K562 (cell line): ENCODE measurements at regions not wholly inside any gene's neighbourhood (a gene's known extent, or its start where the extent isn't known, plus 50 kb on each side); places are given as distances from the start of the nearest gene placed in this dataset.

Experiments used
- ATAC-seq: fragments of 200-7000 bp; cut with Tn5 transposase; 3 replicates; pipeline ENCODE4 v1.9.1; 2020; ENCODE audit warnings: moderate library complexity
- BruUV-seq: library from RNA; stranded (reverse); fragments of 400-500 nt; replicated peaks from 2 replicates; lab custom pipeline; 2021; lab: Mats Ljungman, UMichigan
- CTCF ChIA-PET: fragments of 300-600 bp; formaldehyde crosslinking; extraction: SDS; loops from one replicate; lab custom pipeline; 2021; ENCODE audit warnings: low intra/inter-chr PET ratio; lab: Yijun Ruan, JAX
- POLR2A ChIA-PET: fragments of 300-600, 350-650 bp; sonication (Branson Sonifier 250); formaldehyde crosslinking; extraction: SDS; loops from one replicate; lab custom pipeline; 2021; ENCODE audit warnings: antibody characterized with exemption, inconsistent platforms; lab: Yijun Ruan, JAX
- DNase-seq, 4 experiments: peaks; one replicate each; pipeline versions ENCODE4 v3.0.0 to v3.0.0-alpha.2; 2011 to 2018; ENCODE audit warnings: low spot score in 3 of 4, mixed read lengths in 3 of 4; ENCODE audit errors: extremely low read depth in 1 of 4
- FAIRE-seq: peaks from 2 replicates; lab custom pipeline; 2011; peaks lifted over from hg19 to GRCh38; lab: Jason Lieb, UNC
- H2AFZ ChIP-seq: 2 replicates; pipeline ENCODE4 v1.6.0; 2011; ENCODE audit warnings: low read depth, low read length, control low read depth, inconsistent platforms
- H3K27ac ChIP-seq: fragments of 200-600 bp; 3 replicates; pipeline ENCODE4 v1.8.0; 2011; ENCODE audit warnings: low read depth, mild to moderate bottlenecking, control low read depth, inconsistent platforms, low read length, moderate library complexity, mixed read lengths; ENCODE audit errors: extremely low read depth
- H3K27me3 ChIP-seq, 2 experiments: fragments of 300-600 bp in 1 of 2; 2 replicates in 1 of 2; 3 replicates in 1 of 2; pipeline versions ENCODE4 v1.6.0 to v1.8.0; 2011; ENCODE audit warnings: inconsistent platforms in 2 of 2, low read length in 2 of 2, mild to moderate bottlenecking in 1 of 2, mixed read lengths in 1 of 2, moderate library complexity in 1 of 2; ENCODE audit not compliant: control insufficient read depth in 2 of 2, insufficient read depth in 2 of 2
- H3K36me3 ChIP-seq: fragments of 300-600 bp; 3 replicates; pipeline ENCODE4 v1.8.0; 2011; ENCODE audit warnings: mild to moderate bottlenecking, low read length, inconsistent platforms; ENCODE audit not compliant: control insufficient read depth, insufficient read depth
- H3K4me1 ChIP-seq, 2 experiments: fragments of 200-600 bp in 1 of 2; replicated peaks in 1 of 2; 2 replicates in 1 of 2; 3 replicates in 1 of 2; pipeline versions ENCODE4 v1.5.1 to v1.8.0; 2011; ENCODE audit warnings: inconsistent platforms in 2 of 2, low read length in 2 of 2, mild to moderate bottlenecking in 1 of 2, mixed read lengths in 1 of 2, moderate library complexity in 1 of 2; ENCODE audit not compliant: control insufficient read depth in 2 of 2, insufficient read depth in 2 of 2
- H3K4me2 ChIP-seq: 2 replicates; pipeline ENCODE4 v1.6.1; 2011; ENCODE audit warnings: low read length, control low read depth, inconsistent platforms, mixed read lengths; ENCODE audit not compliant: insufficient read depth
- H3K4me3 ChIP-seq: fragments of 200-600 bp; sonication (generic), shearing (Covaris generic); 2 replicates; pipeline ENCODE4 v1.5.1; 2016; ENCODE audit warnings: control low read depth, inconsistent platforms
- H3K79me2 ChIP-seq: fragments of 200-600 bp; 3 replicates; pipeline ENCODE4 v1.8.0; 2011; ENCODE audit warnings: low read length, inconsistent platforms; ENCODE audit not compliant: control insufficient read depth, insufficient read depth
- H3K9ac ChIP-seq, 2 experiments: 2 replicates each; pipeline versions ENCODE4 v1.6.0 to v1.6.1; 2011; ENCODE audit warnings: low read depth in 2 of 2, low read length in 2 of 2, control low read depth in 1 of 2, inconsistent platforms in 1 of 2, mild to moderate bottlenecking in 1 of 2, mixed read lengths in 1 of 2; ENCODE audit not compliant: insufficient read depth in 1 of 2
- H3K9me1 ChIP-seq: one replicate; pipeline ENCODE4 v1.6.0; 2011; ENCODE audit warnings: inconsistent platforms, mild to moderate bottlenecking, low read length, moderate library complexity; ENCODE audit not compliant: control insufficient read depth, insufficient read depth
- H3K9me3 ChIP-seq: replicated peaks from 2 replicates; pipeline ENCODE4 v1.5.1; 2011; ENCODE audit warnings: low read depth, low read length, inconsistent platforms; ENCODE audit not compliant: control insufficient read depth, insufficient read depth
- H4K20me1 ChIP-seq: replicated peaks from 2 replicates; pipeline ENCODE4 v1.6.1; 2011; ENCODE audit warnings: low read length, inconsistent platforms, mixed read lengths; ENCODE audit not compliant: control insufficient read depth, insufficient read depth
- ADNP ChIP-seq: fragments of 200-800 bp; sonication (Bioruptor generic); IDR thresholded peaks from 2 replicates; pipeline ENCODE4 v1.6.1; 2016; ENCODE audit warnings: missing genetic modification characterization, missing compliant biosample characterization
- BCOR ChIP-seq: fragments of 450-650 bp; IDR thresholded peaks from 2 replicates; pipeline ENCODE4 v1.6.1; 2016
- CBFA2T3 ChIP-seq: fragments of 450-650 bp; IDR thresholded peaks from 2 replicates; pipeline ENCODE4 v1.6.1; 2017
- E2F3 ChIP-seq: fragments of 250-450 bp; sonication (Bioruptor Pico); IDR thresholded peaks from 2 replicates; pipeline ENCODE4 v1.4.0; 2020; ENCODE audit warnings: mild to moderate bottlenecking
- ERF ChIP-seq: fragments of 450-650 bp; formaldehyde crosslinking; IDR thresholded peaks from 2 replicates; pipeline ENCODE4 v1.4.0; 2020; ENCODE audit warnings: mild to moderate bottlenecking, mixed read lengths
- FOXJ3 ChIP-seq: sonication (generic); formaldehyde crosslinking; IDR thresholded peaks from 2 replicates; pipeline ENCODE4 v1.4.0; 2020; ENCODE audit warnings: mild to moderate bottlenecking, missing genetic modification reagents
- HEY1 ChIP-seq: fragments of 250-450 bp; sonication (Bioruptor Pico); IDR thresholded peaks from 2 replicates; pipeline ENCODE4 v1.5.0; 2020; ENCODE audit warnings: mild to moderate bottlenecking, moderate library complexity, borderline replicate concordance
- KDM5B ChIP-seq: fragments of 200-600 bp; sonication (generic); IDR thresholded peaks from 2 replicates; pipeline ENCODE4 v1.6.1; 2012; ENCODE audit warnings: low read depth, mild to moderate bottlenecking, moderate library complexity, low read length, control low read depth, inconsistent platforms; ENCODE audit not compliant: insufficient replicate concordance
- NEUROD1 ChIP-seq: fragments of 150-350 bp; IDR thresholded peaks from 2 replicates; pipeline ENCODE4 v1.6.1; 2014; ENCODE audit warnings: borderline replicate concordance, low read length, low read depth; ENCODE audit not compliant: partially characterized antibody
- NRF1 ChIP-seq, 2 experiments: fragments of 450-650 bp; IDR thresholded peaks in 1 of 2; conservative IDR thresholded peaks in 1 of 2; 2 replicates each; pipeline ENCODE4 v1.6.1; 2014; ENCODE audit warnings: mild to moderate bottlenecking in 2 of 2
- POLR2B ChIP-seq: fragments of 450-650 bp; IDR thresholded peaks from 2 replicates; pipeline ENCODE4 v1.6.1; 2018; ENCODE audit warnings: low read depth; ENCODE audit not compliant: partially characterized antibody
- RFX1 ChIP-seq: fragments of 450-650 bp; IDR thresholded peaks from 2 replicates; pipeline ENCODE4 v1.6.1; 2016; ENCODE audit warnings: mild to moderate bottlenecking, moderate library complexity
- STAT5A ChIP-seq: IDR thresholded peaks from 2 replicates; pipeline ENCODE4 v1.6.1; 2012; ENCODE audit warnings: low read length, inconsistent platforms, borderline replicate concordance
- TGIF2 ChIP-seq: sonication (generic); formaldehyde crosslinking; IDR thresholded peaks from 2 replicates; pipeline ENCODE4 v1.8.1; 2022; ENCODE audit warnings: mild to moderate bottlenecking, missing genetic modification reagents, moderate library complexity
- ZBTB7A ChIP-seq: IDR thresholded peaks from 2 replicates; pipeline ENCODE4 v1.6.1; 2011; ENCODE audit warnings: low read depth, mild to moderate bottlenecking, low read length, moderate library complexity, borderline replicate concordance; ENCODE audit not compliant: control insufficient read depth
- ZFP36 ChIP-seq: fragments of 150-350 bp; IDR thresholded peaks from 2 replicates; pipeline ENCODE4 v1.6.1; 2018; ENCODE audit warnings: low read length, low read depth; ENCODE audit not compliant: partially characterized antibody
- ZNF124 ChIP-seq: sonication (generic); formaldehyde crosslinking; IDR thresholded peaks from 2 replicates; pipeline ENCODE4 v1.8.1; 2022; ENCODE audit warnings: missing genetic modification reagents
- WGBS: fragments of 100-300 bp; shearing (Covaris generic); methylation state at CpG from one replicate; pipeline ENCODE4 v1.1.6; 2016; ENCODE audit warnings: low coverage, mixed read lengths; ENCODE audit not compliant: insufficient coverage; ENCODE audit errors: missing lambda C conversion rate; 5-methylcytosine and 5-hydroxymethylcytosine counted together
- in situ Hi-C: fragments of 300-500 bp; cut with MboI; formaldehyde crosslinking; loops from 4 replicates; pipeline ENCODE4 v1.15.0; 2018; ENCODE audit warnings: inconsistent platforms, mixed read lengths
- intact Hi-C: fragments of 100-400 bp; cut with micrococcal nuclease; formaldehyde crosslinking; loops from 2 replicates; pipeline ENCODE4 v1.14.2; 2022
- TF ChIP-seq, protein P1 (sequence below): fragments of 250-450 bp; sonication (Bioruptor Pico); IDR thresholded peaks from 2 replicates; pipeline ENCODE4 v1.8.0; 2022; ENCODE audit warnings: inconsistent platforms
- TF ChIP-seq, protein P2 (sequence below), 3 experiments: IDR thresholded peaks in 2 of 3; conservative IDR thresholded peaks in 1 of 3; 2 replicates each; pipeline ENCODE4 v1.5.1; 2011 to 2012; ENCODE audit warnings: low read length in 3 of 3, mild to moderate bottlenecking in 3 of 3, control low read depth in 2 of 3, improper control_type of control experiment in 1 of 3, inconsistent platforms in 1 of 3, low read depth in 1 of 3, mixed read lengths in 1 of 3, moderate library complexity in 1 of 3; ENCODE audit not compliant: insufficient read depth in 2 of 3
- TF ChIP-seq, protein P3 (sequence below): IDR thresholded peaks from 2 replicates; pipeline ENCODE4 v1.6.1; 2014; ENCODE audit warnings: antibody characterized with exemption

DNA sequence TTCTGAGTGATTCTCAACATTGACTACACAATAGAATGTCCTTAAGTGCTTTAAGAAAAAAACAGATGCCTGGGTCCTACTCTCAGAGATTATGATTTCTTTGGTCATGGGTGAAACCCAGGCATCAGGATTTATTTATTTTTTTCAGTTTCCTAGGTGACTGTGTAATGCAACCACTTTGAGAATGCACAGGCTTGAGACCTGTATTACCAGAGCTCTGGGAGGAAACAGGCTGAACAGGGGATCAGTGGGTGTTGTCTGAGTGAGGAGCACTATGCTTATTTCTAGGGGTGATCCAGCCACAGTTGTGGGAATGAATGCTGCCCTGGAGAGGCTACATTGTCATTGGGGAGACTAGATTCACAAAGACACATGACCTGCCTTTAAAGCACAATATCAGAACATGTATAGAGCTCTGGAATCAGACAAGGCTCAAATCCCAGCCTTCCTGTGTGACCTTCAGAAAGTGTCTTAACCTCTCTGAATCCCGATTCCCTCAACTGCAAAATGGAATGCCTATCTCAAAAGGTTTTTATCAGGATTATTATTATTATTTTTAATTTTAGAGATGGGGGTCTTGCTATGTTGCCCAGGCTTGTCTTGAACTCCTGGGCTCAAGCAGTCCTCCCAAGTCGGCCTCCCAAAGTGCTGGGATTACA is 61.6 kb upstream of the PRPS1 start:
- intact Hi-C loops, result no loop called here
- ATAC-seq (no peak), DNase-seq (no peak), FAIRE-seq (no peak)
- Histone ChIP-seq H3K79me2 (no peaks in the 10 kb centered on the region), H2AFZ (no peak overlapping the region), H3K27ac (no peak overlapping the region), H4K20me1 (no peaks in the 10 kb centered on the region), H3K4me1 (peaks cover 0 to 7% of the 10 kb centered on the region in 2 experiments; a peak in 3 of 5 replicates), H3K9ac (no peak overlapping the region), H3K4me2 (no peak overlapping the region), H3K36me3 (no peaks in the 10 kb centered on the region), H3K4me3 (no peak overlapping the region), H3K9me3 (no peaks in the 10 kb centered on the region), H3K9me1 (no peaks in the 10 kb centered on the region), H3K27me3 (no peaks in the 10 kb centered on the region; a peak in 1 of 5 replicates)
- WGBS, result 0% methylated on average over 2 of the region's 2 CpGs
- ChIA-PET CTCF (no interaction called here), POLR2A (no interaction called here)
- no TSS peak for BruUV-seq
- in situ Hi-C loops, result no loop called here
- no peak for TF ChIP-seq TGIF2 (CRISPR knock-in tag)
- no peak for TF ChIP-seq ZNF124
- TF ChIP-seq, protein P1, sequence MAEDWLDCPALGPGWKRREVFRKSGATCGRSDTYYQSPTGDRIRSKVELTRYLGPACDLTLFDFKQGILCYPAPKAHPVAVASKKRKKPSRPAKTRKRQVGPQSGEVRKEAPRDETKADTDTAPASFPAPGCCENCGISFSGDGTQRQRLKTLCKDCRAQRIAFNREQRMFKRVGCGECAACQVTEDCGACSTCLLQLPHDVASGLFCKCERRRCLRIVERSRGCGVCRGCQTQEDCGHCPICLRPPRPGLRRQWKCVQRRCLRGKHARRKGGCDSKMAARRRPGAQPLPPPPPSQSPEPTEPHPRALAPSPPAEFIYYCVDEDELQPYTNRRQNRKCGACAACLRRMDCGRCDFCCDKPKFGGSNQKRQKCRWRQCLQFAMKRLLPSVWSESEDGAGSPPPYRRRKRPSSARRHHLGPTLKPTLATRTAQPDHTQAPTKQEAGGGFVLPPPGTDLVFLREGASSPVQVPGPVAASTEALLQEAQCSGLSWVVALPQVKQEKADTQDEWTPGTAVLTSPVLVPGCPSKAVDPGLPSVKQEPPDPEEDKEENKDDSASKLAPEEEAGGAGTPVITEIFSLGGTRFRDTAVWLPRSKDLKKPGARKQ (CRISPR knock-in tag), result no peak
- TF ChIP-seq FOXJ3 (CRISPR knock-in tag), result no peak
- no peak for TF ChIP-seq POLR2B
- no peak for TF ChIP-seq NEUROD1
- no peak for TF ChIP-seq ERF (CRISPR knock-in tag)
- no peak for TF ChIP-seq E2F3 (CRISPR knock-in tag)
- no peak for TF ChIP-seq STAT5A
- TF ChIP-seq NRF1 (conservative IDR thresholded peaks at IDR 0.05 in 1 of 2, IDR thresholded peaks at IDR 0.05 in 1 of 2), result no peak
- TF ChIP-seq ZFP36, result peak; percentile 54
- TF ChIP-seq KDM5B, result no peak
- TF ChIP-seq, protein P2, sequence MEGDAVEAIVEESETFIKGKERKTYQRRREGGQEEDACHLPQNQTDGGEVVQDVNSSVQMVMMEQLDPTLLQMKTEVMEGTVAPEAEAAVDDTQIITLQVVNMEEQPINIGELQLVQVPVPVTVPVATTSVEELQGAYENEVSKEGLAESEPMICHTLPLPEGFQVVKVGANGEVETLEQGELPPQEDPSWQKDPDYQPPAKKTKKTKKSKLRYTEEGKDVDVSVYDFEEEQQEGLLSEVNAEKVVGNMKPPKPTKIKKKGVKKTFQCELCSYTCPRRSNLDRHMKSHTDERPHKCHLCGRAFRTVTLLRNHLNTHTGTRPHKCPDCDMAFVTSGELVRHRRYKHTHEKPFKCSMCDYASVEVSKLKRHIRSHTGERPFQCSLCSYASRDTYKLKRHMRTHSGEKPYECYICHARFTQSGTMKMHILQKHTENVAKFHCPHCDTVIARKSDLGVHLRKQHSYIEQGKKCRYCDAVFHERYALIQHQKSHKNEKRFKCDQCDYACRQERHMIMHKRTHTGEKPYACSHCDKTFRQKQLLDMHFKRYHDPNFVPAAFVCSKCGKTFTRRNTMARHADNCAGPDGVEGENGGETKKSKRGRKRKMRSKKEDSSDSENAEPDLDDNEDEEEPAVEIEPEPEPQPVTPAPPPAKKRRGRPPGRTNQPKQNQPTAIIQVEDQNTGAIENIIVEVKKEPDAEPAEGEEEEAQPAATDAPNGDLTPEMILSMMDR (IDR thresholded peaks at IDR 0.05 in 2 of 3, conservative IDR thresholded peaks at IDR 0.05 in 1 of 3; ENCODE audit: insufficient read depth in 2 of 3, low read depth in 1 of 3, low read length in 3 of 3), result no peak
- TF ChIP-seq HEY1, result no peak
- peak; percentile 42 for TF ChIP-seq CBFA2T3
- no peak for TF ChIP-seq ZBTB7A
- TF ChIP-seq, protein P3, sequence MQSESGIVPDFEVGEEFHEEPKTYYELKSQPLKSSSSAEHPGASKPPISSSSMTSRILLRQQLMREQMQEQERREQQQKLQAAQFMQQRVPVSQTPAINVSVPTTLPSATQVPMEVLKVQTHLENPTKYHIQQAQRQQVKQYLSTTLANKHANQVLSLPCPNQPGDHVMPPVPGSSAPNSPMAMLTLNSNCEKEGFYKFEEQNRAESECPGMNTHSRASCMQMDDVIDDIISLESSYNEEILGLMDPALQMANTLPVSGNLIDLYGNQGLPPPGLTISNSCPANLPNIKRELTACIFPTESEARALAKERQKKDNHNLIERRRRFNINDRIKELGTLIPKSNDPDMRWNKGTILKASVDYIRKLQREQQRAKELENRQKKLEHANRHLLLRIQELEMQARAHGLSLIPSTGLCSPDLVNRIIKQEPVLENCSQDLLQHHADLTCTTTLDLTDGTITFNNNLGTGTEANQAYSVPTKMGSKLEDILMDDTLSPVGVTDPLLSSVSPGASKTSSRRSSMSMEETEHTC, result no peak
- TF ChIP-seq BCOR, result 0 out of 2 replicates have a peak, but pooled peaks have one; percentile 34
- TF ChIP-seq RFX1, result no peak
- TF ChIP-seq ADNP (tag), result 0 out of 2 replicates have a peak, but pooled peaks have one; percentile 64
